Upper lobe of left lung (tissue), 6 donors: ENCODE measurements at regions not wholly inside any gene's neighbourhood (a gene's known extent, or its start where the extent isn't known, plus 50 kb on each side); places are given as distances from the start of the nearest gene placed in this dataset.

Source experiments
- ATAC-seq, 2 donors: fragments of 200-7000 bp; cut with Tn5 transposase; one replicate each; pipeline ENCODE4 v1.9.1; 2022; ENCODE audit warnings: mild to moderate bottlenecking in 2 of 2, moderate library complexity in 2 of 2; ENCODE audit not compliant: low FRiP score in 2 of 2
- DNase-seq, 2 donors: peaks; one replicate each; pipeline ENCODE4 v3.0.0-alpha.2; 2019 to 2020
- H3K27ac ChIP-seq, 4 donors: fragments of 200-600 bp; sonication (generic); one replicate each; pipeline ENCODE4 v1.5.1; 2016 to 2019
- H3K27me3 ChIP-seq, 4 donors: fragments of 200-600 bp; sonication (generic); one replicate each; pipeline ENCODE4 v1.5.1; 2017 to 2019
- H3K36me3 ChIP-seq, 4 donors: fragments of 200-600 bp; sonication (generic); one replicate each; pipeline ENCODE4 v1.5.1; 2016 to 2019
- H3K4me1 ChIP-seq, 4 donors: fragments of 200-600 bp; sonication (generic); one replicate each; pipeline ENCODE4 v1.5.1; 2018 to 2019
- H3K4me3 ChIP-seq, 4 donors: fragments of 200-600 bp; sonication (generic); one replicate each; pipeline ENCODE4 v1.5.1; 2017 to 2019; ENCODE audit warnings: mild to moderate bottlenecking in 2 of 4, moderate library complexity in 1 of 4
- H3K9me3 ChIP-seq, 4 donors: fragments of 200-600 bp; sonication (generic); one replicate each; pipeline ENCODE4 v1.5.1; 2018 to 2019
- POLR2A ChIP-seq, 4 donors: fragments of 450-650 bp; IDR thresholded peaks; one replicate each; pipeline ENCODE4 v1.5.1; 2016 to 2017; ENCODE audit warnings: antibody characterized with exemption in 4 of 4, mild to moderate bottlenecking in 2 of 4
- POLR2AphosphoS5 ChIP-seq, 2 donors: sonication (generic); formaldehyde crosslinking; IDR thresholded peaks; one replicate each; pipeline ENCODE4 v1.5.1; 2017; ENCODE audit warnings: antibody characterized with exemption in 2 of 2
- WGBS, 2 donors: methylation state at CpG; one replicate each; pipeline ENCODE4 v1.1.5; 2017 to 2018; 5-methylcytosine and 5-hydroxymethylcytosine counted together
- TF ChIP-seq, protein P1 (sequence below), 6 experiments: fragments of 450-650 bp in 4 of 6; fragments of 200-600 bp in 2 of 6; sonication (generic) in 2 of 6; IDR thresholded peaks; one replicate each; pipeline ENCODE4 v1.5.1; 2016 to 2019; ENCODE audit warnings: antibody characterized with exemption in 6 of 6
- donor health status: DM: no; HTN: no; CAD: no; lungs with moderate emphysema.
- donor health status: DM: no; HTN: yes; CAD: no; lungs with severe emphysema.

DNA sequence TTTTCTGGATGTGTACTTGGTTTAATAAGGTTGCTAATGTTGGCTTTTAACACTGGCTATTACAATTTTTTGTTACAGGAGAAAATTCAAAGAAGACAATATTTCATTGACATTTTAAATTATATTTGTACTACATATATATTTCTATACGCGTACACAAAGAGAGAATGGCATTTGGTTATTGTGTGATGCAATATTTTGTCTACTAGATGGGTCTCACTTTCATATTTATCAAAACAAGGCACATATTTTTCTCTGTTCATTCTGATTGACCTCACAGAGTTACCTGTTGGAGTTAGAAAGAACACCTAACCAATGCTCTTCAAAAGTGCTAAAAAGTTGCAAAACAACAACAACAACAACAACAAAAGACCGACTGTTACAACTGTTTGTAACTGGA, 50.2 kb upstream of the VGLL3 start:
- TF ChIP-seq POLR2AphosphoS5 (IDR thresholded peaks at IDR 0.05) (no peak), POLR2A (IDR thresholded peaks at IDR 0.05) (no peak)
- TF ChIP-seq, protein P1, sequence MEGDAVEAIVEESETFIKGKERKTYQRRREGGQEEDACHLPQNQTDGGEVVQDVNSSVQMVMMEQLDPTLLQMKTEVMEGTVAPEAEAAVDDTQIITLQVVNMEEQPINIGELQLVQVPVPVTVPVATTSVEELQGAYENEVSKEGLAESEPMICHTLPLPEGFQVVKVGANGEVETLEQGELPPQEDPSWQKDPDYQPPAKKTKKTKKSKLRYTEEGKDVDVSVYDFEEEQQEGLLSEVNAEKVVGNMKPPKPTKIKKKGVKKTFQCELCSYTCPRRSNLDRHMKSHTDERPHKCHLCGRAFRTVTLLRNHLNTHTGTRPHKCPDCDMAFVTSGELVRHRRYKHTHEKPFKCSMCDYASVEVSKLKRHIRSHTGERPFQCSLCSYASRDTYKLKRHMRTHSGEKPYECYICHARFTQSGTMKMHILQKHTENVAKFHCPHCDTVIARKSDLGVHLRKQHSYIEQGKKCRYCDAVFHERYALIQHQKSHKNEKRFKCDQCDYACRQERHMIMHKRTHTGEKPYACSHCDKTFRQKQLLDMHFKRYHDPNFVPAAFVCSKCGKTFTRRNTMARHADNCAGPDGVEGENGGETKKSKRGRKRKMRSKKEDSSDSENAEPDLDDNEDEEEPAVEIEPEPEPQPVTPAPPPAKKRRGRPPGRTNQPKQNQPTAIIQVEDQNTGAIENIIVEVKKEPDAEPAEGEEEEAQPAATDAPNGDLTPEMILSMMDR (IDR thresholded peaks at IDR 0.05), result no peak
- Histone ChIP-seq H3K27me3 (no peaks in the 10 kb centered on the region), H3K4me3 (no peak overlapping the region), H3K36me3 (no peaks in the 10 kb centered on the region), H3K4me1 (no peaks in the 10 kb centered on the region), H3K9me3 (no peaks in the 10 kb centered on the region), H3K27ac (no peak overlapping the region)
- ATAC-seq (no peak), DNase-seq (no peak)
- 54 to 76% methylated on average over 3 of the region's 3 CpGs for WGBS, 2 donors
